ENCODE measurements at regions not wholly inside any gene's neighbourhood (a gene's known extent, or its start where the extent isn't known, plus 50 kb on each side); places are given as distances from the start of the nearest gene placed in this dataset.

DNA sequence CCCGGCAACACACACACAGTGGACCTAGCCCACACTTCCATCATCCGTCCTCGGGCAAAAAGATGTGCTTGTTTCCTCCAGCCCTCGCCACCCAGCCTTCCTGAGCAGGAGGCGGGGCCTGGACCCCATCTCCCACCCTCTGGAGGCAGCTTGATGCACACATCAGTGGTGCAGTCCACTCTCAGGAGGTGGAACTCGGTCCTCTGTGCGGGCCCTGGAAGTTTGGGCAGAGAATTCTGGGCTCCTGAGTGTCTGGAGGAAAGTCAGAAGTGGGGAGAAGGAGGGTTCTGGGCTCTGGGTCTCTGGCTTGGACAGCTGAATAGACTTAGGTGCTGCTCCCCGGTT lies 54.0 kb upstream of the NEURL1B start:
- TF ChIP-seq, protein P1, sequence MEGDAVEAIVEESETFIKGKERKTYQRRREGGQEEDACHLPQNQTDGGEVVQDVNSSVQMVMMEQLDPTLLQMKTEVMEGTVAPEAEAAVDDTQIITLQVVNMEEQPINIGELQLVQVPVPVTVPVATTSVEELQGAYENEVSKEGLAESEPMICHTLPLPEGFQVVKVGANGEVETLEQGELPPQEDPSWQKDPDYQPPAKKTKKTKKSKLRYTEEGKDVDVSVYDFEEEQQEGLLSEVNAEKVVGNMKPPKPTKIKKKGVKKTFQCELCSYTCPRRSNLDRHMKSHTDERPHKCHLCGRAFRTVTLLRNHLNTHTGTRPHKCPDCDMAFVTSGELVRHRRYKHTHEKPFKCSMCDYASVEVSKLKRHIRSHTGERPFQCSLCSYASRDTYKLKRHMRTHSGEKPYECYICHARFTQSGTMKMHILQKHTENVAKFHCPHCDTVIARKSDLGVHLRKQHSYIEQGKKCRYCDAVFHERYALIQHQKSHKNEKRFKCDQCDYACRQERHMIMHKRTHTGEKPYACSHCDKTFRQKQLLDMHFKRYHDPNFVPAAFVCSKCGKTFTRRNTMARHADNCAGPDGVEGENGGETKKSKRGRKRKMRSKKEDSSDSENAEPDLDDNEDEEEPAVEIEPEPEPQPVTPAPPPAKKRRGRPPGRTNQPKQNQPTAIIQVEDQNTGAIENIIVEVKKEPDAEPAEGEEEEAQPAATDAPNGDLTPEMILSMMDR (IDR thresholded peaks at IDR 0.05): no peak
- TF ChIP-seq POLR2A (IDR thresholded peaks at IDR 0.05): no peak
